Mesenteric fat pad (tissue), 1 donor: ENCODE measurements at regions not wholly inside any gene's neighbourhood (a gene's known extent, or its start where the extent isn't known, plus 50 kb on each side); places are given as distances from the start of the nearest gene placed in this dataset.

Experiments
- DNase-seq: peaks from one replicate; pipeline ENCODE4 v3.0.0-alpha.2; 2020; ENCODE audit warnings: low spot score
- donor health status: DM: yes; HTN: yes; CAD: no.

GRCh38 chr7:106166651-106167342 is 54.7 kb upstream of the SYPL1 start:
- no peak for DNase-seq

GRCh38 chr7:106165337-106165736 is 53.2 kb upstream of the SYPL1 start:
- no peak for DNase-seq

- DNase-seq = no peak
These were observed 51.1 kb upstream of the SYPL1 start for GRCh38 chr7:106163257-106163656.
